ENCODE measurements at regions not wholly inside any gene's neighbourhood (a gene's known extent, or its start where the extent isn't known, plus 50 kb on each side); places are given as distances from the start of the nearest gene placed in this dataset.

DNA sequence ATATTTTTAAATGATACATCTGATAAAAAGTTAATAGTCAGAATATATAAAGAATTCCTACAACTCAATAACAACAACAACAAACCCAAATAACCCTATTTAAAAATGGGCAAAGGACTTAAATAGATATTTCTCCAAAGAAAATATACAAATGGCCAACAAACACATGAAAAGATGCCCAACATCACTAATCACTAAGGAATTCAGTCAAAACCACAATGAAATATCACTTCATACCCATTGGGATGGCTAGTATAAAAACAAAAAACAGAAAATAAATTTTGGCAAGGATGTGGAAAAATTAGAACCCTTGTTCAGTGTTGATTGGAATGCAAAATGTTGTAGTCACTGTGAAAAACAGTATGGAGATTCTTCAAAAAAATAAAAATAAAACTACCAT, 184.8 kb upstream of the RAB4A start:
- TF ChIP-seq, protein P1, sequence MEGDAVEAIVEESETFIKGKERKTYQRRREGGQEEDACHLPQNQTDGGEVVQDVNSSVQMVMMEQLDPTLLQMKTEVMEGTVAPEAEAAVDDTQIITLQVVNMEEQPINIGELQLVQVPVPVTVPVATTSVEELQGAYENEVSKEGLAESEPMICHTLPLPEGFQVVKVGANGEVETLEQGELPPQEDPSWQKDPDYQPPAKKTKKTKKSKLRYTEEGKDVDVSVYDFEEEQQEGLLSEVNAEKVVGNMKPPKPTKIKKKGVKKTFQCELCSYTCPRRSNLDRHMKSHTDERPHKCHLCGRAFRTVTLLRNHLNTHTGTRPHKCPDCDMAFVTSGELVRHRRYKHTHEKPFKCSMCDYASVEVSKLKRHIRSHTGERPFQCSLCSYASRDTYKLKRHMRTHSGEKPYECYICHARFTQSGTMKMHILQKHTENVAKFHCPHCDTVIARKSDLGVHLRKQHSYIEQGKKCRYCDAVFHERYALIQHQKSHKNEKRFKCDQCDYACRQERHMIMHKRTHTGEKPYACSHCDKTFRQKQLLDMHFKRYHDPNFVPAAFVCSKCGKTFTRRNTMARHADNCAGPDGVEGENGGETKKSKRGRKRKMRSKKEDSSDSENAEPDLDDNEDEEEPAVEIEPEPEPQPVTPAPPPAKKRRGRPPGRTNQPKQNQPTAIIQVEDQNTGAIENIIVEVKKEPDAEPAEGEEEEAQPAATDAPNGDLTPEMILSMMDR (IDR thresholded peaks at IDR 0.05; ENCODE audit: insufficient read depth, low read length, poor library complexity, severe bottlenecking): no peak
- Histone ChIP-seq H3K4me3 (replicated peaks; ENCODE audit: low read depth, low read length) (no peak overlapping the region), H3K36me3 (ENCODE audit: control insufficient read depth, insufficient read depth, low read length) (no peaks in the 10 kb centered on the region), H3K27me3 (replicated peaks; ENCODE audit: control insufficient read depth, insufficient read depth, low read length) (no peaks in the 10 kb centered on the region; the same call in 1 of the 2 replicates)
- DNase-seq (ENCODE audit: extremely low read depth, insufficient read length): no peak

DNA sequence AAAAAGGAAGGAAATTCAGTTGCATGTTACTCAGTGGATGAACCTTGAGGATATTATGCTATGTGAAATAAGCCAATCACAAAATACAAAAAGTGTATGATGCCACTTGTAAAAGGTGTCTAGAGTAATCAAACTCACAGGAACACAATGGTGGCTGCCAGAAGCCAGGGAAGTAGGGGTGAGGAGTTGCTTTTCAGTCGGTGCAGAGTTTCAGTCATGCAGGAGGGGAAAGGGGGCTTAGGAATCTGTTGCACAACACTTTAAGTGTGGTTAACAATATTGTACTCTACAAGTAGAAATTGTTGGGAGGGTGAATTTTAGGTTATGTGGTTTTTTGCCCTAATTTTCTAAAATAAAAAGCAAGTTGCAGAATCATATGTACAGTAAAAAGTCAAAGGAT, 184.2 kb upstream of the RAB4A start:
- TF ChIP-seq, protein P1 (IDR thresholded peaks at IDR 0.05; ENCODE audit: insufficient read depth, low read length, poor library complexity, severe bottlenecking): no peak
- no peak for DNase-seq (ENCODE audit: extremely low read depth, insufficient read length)
- Histone ChIP-seq H3K4me3 (replicated peaks; ENCODE audit: low read depth, low read length) (no peak overlapping the region), H3K27me3 (replicated peaks; ENCODE audit: control insufficient read depth, insufficient read depth, low read length) (no peaks in the 10 kb centered on the region; the same call in 1 of the 2 replicates), H3K36me3 (ENCODE audit: control insufficient read depth, insufficient read depth, low read length) (no peaks in the 10 kb centered on the region)

DNA sequence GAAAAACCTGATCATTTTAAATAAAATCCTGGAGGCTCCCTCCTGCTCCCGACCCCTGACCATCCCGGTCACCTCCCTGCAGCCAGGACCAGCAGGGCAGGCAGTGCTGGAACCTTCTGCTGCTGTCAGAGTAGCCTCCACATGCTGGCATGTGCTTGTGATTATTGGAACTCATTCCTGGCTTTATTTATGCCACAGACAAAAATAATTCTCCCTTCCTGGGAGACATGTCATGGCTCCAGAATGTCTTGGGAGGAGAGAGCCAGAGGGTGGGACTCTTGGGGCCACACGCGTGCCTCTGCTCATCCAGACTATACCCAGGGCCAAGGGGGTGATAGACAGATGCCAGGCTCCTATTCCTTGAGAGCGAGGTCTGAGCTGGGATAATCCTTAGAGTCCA, 183.6 kb upstream of the RAB4A start:
- no peak for DNase-seq (ENCODE audit: extremely low read depth, insufficient read length)
- Histone ChIP-seq H3K27me3 (replicated peaks; ENCODE audit: control insufficient read depth, insufficient read depth, low read length) (no peaks in the 10 kb centered on the region; the same call in 1 of the 2 replicates), H3K36me3 (ENCODE audit: control insufficient read depth, insufficient read depth, low read length) (no peaks in the 10 kb centered on the region), H3K4me3 (replicated peaks; ENCODE audit: low read depth, low read length) (no peak overlapping the region)
- TF ChIP-seq, protein P1 (IDR thresholded peaks at IDR 0.05; ENCODE audit: insufficient read depth, low read length, poor library complexity, severe bottlenecking): no peak

DNA sequence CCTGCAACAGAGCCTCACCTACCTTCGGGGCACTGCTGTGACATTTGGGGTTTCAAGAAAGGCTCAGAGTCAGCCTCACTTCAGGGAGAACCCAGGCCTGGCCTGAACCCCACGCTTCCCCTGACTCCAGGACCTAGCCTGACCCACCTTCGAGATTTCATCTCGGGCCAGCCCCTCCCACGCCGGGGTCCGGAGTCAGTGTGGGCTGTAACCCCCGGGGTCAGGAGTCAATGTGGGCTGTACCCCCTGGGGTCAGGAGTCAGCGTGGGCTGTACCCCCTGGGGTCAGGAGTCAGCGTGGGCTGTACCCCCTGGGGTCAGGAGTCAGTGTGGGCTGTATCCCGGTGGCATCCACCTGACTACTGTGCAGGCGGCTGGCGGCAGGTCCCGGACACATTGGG, 183.0 kb upstream of the RAB4A start:
- TF ChIP-seq, protein P1 (IDR thresholded peaks at IDR 0.05; ENCODE audit: insufficient read depth, low read length, poor library complexity, severe bottlenecking): no peak
- H3K4me3 ChIP-seq (replicated peaks; ENCODE audit: low read depth, low read length): no peak overlapping the region
- H3K27me3 ChIP-seq (replicated peaks; ENCODE audit: control insufficient read depth, insufficient read depth, low read length): no peaks in the 10 kb centered on the region; the same call in 1 of the 2 replicates
- no peak for DNase-seq (ENCODE audit: extremely low read depth, insufficient read length)
- H3K36me3 ChIP-seq (ENCODE audit: control insufficient read depth, insufficient read depth, low read length): no peaks in the 10 kb centered on the region

DNA sequence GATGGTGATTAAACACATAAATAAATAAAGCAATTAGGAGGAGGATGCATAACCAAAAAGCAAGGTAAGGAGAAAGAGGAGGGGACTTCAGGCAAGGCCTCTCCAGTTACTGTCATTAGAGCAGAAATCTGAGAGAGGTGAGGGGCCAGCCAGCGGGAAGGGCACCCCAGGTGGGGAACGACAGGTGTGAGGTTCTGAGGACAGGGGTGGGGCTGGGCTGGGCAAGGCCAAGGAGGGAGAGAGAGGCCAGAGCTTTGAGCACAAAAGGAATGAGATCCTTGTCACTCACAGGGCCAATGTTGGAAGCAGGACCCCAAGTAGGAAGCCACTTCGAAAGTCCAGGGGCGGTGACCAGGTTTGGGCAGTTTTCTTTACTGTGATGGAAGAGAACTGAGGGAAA, 182.2 kb upstream of the RAB4A start:
- TF ChIP-seq, protein P1 (IDR thresholded peaks at IDR 0.05; ENCODE audit: insufficient read depth, low read length, poor library complexity, severe bottlenecking): no peak
- no peak for DNase-seq (ENCODE audit: extremely low read depth, insufficient read length)
- no peaks in the 10 kb centered on the region; the same call in 1 of the 2 replicates for H3K27me3 ChIP-seq (replicated peaks; ENCODE audit: control insufficient read depth, insufficient read depth, low read length)
- H3K36me3 ChIP-seq (ENCODE audit: control insufficient read depth, insufficient read depth, low read length): no peaks in the 10 kb centered on the region
- H3K4me3 ChIP-seq (replicated peaks; ENCODE audit: low read depth, low read length): no peak overlapping the region

DNA sequence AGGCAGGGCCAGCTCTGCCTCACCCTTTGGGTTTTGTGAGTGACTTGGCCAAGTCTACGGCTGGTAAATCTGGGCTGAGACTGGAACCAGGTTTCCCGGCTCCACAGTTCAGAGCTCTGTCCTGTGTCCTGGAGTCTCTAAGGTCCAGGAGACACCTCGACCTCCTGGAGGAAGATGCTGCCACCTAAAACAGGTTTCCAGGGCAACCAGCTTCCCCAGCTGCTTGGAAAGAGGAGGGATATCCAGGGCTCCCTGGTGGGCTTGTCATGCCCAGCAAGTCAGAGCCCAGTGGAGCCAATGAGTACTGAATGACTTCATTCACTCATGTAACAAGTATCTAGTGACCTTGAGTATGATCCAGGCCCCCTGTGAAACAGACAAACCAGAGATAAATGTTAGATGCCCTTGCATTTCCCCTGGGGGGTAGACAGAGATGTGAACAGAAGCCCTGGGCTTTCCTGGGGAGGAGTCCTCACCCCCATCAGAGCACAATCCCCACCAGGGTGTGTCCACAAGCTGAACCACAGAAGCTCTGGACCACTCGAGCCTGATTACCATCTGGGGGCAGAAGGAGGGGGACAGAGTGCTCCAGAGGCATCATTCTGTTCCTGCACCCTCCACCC, 181.2 kb upstream of the RAB4A start:
- TF ChIP-seq, protein P1 (IDR thresholded peaks at IDR 0.05; ENCODE audit: insufficient read depth, low read length, poor library complexity, severe bottlenecking): no peak
- no peaks in the 10 kb centered on the region for H3K36me3 ChIP-seq (ENCODE audit: control insufficient read depth, insufficient read depth, low read length)
- no peak for DNase-seq (ENCODE audit: extremely low read depth, insufficient read length)
- no peaks in the 10 kb centered on the region; the same call in 1 of the 2 replicates for H3K27me3 ChIP-seq (replicated peaks; ENCODE audit: control insufficient read depth, insufficient read depth, low read length)
- no peak overlapping the region for H3K4me3 ChIP-seq (replicated peaks; ENCODE audit: low read depth, low read length)
